GM18508 (cell line): ENCODE measurements at regions not wholly inside any gene's neighbourhood (a gene's known extent, or its start where the extent isn't known, plus 50 kb on each side); places are given as distances from the start of the nearest gene placed in this dataset.
"Not testable (repeated sequence)": the region's sequence is repeated elsewhere in the genome, so short reads cannot be mapped to it uniquely, and the experiment has no call there.

Experiments
- ATAC-seq: cut with Tn5 transposase; IDR thresholded peaks from one replicate; pipeline ENCODE4 v1.9.1; 2021; ENCODE audit warnings: moderate number of reproducible peaks; ENCODE audit not compliant: insufficient read depth, unreplicated experiment

- no peak for ATAC-seq
Measured at GRCh38 chr6:81380718-81381338, 371.7 kb downstream of the TENT5A start.

- ATAC-seq = no peak
Measured at GRCh38 chr6:81376745-81377144, 375.7 kb downstream of the TENT5A start.

- ATAC-seq = no peak
Measured at GRCh38 chr6:81373414-81373813, 379.1 kb downstream of the TENT5A start.

- ATAC-seq = no peak
Measured at GRCh38 chr6:81371930-81372329, 380.6 kb downstream of the TENT5A start.

- no peak for ATAC-seq
Measured at GRCh38 chr6:81366972-81367371, 385.5 kb downstream of the TENT5A start.

GRCh38 chr6:81362246-81362645 lies 390.2 kb downstream of the TENT5A start:
- ATAC-seq = no peak

GRCh38 chr6:81353262-81353661 lies 399.2 kb downstream of the TENT5A start:
- no peak for ATAC-seq

- not testable (repeated sequence) for ATAC-seq
Measured at GRCh38 chr6:81344026-81344425, 408.5 kb downstream of the TENT5A start.

GRCh38 chr6:81340946-81341345 lies 411.5 kb downstream of the TENT5A start:
- ATAC-seq = no peak

GRCh38 chr6:81331526-81331925 lies 421.0 kb downstream of the TENT5A start:
- ATAC-seq = no peak

- ATAC-seq = no peak
Measured at GRCh38 chr6:81328700-81329099, 423.8 kb downstream of the TENT5A start.

- ATAC-seq = no peak
Measured at GRCh38 chr6:81326881-81327561, 425.5 kb downstream of the TENT5A start.

- no peak for ATAC-seq
Measured at GRCh38 chr6:81309811-81310210, 442.7 kb downstream of the TENT5A start.

GRCh38 chr6:81308577-81309279 lies 443.8 kb downstream of the TENT5A start:
- ATAC-seq = no peak

- ATAC-seq = no peak
Measured at GRCh38 chr6:81307651-81308214, 444.7 kb downstream of the TENT5A start.

GRCh38 chr6:81304466-81304865 lies 448.0 kb downstream of the TENT5A start:
- ATAC-seq = no peak

- no peak for ATAC-seq
Measured at GRCh38 chr6:81300961-81301360, 451.5 kb downstream of the TENT5A start.

- no peak for ATAC-seq
Measured at GRCh38 chr6:81298751-81299150, 453.7 kb downstream of the TENT5A start.

GRCh38 chr6:81295310-81295709 lies 457.2 kb downstream of the TENT5A start:
- ATAC-seq = no peak

- no peak for ATAC-seq
Measured at GRCh38 chr6:81293896-81294295, 458.6 kb downstream of the TENT5A start.

GRCh38 chr6:81289229-81289628 lies 463.3 kb downstream of the TENT5A start:
- no peak for ATAC-seq
